ENCODE measurements at regions not wholly inside any gene's neighbourhood (a gene's known extent, or its start where the extent isn't known, plus 50 kb on each side); places are given as distances from the start of the nearest gene placed in this dataset.

- DNase-seq (ENCODE audit: low read depth), result no peak
Observed at GRCh38 chr3:67947808-67948508, 293.5 kb upstream of the SUCLG2 start.

DNA sequence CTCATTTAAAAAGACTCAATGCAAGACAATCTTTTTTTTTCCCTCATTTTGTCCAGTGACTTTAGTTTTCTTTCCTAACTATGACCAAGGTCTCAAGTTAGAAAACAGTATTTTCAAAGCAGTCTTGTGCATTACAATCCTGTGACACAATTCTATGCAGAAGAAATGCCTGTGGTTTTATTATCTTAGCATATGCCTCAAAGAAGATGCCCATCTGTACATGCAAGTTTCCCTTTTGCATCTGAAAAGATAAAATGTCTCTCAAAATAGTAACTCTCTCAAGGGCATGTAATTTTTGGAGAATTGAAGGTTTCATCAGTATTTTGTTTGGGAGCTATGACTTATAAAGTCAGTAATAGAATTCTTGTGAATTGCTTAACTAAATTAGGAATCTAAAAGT, 292.0 kb upstream of the SUCLG2 start:
- DNase-seq (ENCODE audit: low read depth), result peak; percentile 58

GRCh38 chr3:67943546-67943945, 289.1 kb upstream of the SUCLG2 start:
- no peak for DNase-seq (ENCODE audit: low read depth)

DNA sequence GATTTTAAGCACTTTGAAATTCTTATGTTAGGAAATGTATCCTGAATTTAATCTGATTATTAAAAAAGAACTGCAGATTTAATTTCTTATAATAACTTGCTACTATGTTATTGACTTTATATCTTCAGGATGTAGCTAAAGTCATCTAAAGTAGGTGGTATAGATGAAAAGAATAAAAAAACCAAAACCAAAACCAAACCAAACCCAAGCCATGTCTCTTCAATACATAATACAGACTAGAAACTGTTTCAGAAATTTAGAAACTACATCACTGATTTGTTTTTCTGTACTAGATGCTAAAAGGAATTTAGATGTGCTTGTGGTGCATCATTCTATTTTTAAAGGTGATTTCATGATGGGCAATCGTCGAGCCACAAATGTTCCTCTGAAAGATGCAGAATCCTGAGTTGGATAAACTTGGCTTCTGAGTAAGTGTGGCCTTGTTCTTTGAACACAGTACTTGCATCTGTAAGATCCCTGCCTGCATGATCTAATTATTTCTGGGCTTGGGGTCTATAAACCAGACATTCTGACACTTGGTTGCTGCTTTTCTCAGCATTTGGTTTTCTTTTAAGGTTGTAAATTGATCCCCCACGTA, 287.1 kb upstream of the SUCLG2 start:
- DNase-seq (ENCODE audit: low read depth), result no peak

GRCh38 chr3:67940210-67940952, 286.0 kb upstream of the SUCLG2 start:
- peak; percentile 16 for DNase-seq (ENCODE audit: low read depth)

GRCh38 chr3:67937498-67938118, 283.2 kb upstream of the SUCLG2 start:
- DNase-seq (ENCODE audit: low read depth), result peak; percentile 5

- DNase-seq (ENCODE audit: low read depth), result peak; percentile 30
Observed at GRCh38 chr3:67930394-67930793, 276.0 kb upstream of the SUCLG2 start.

- peak; percentile 4 for DNase-seq (ENCODE audit: low read depth)
Observed at GRCh38 chr3:67923796-67924195, 269.4 kb upstream of the SUCLG2 start.

DNA sequence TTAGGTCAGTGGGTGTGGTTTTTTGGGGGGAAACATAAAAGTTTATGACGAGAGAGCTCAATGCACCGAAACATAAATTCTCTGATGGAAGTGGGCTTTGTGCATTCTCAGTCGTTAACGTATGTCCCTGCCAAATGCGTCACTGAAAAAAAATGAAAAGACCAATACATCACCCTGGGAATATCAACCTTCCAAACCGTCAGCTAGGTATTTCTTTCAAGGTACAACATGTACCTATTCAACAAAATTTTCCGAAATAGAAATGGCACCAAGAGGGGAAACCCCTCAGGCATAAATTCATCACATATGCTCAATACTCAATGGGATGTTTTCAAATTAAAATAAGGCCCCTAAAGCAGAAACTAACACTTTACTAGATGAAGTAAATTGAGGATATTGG, 266.6 kb upstream of the SUCLG2 start:
- no peak for DNase-seq (ENCODE audit: low read depth)

DNA sequence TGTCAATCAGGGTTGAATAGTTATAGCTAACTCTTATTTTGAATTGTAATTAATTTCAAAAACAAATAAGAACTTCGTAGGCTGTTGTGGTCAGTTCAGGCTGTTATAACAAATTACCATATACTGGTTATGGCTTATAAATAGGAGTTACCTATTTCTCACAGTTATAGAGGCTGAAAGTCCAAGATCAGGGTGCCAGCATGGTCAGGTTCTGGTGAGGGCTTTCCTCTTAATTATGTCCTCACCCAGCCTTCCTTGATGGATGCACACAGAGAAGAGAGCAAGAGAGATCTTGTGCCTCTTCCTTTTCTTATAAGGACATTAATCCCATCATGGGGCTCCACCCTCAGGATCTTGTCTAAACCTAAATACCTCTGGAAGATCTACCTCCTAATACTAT, 265.9 kb upstream of the SUCLG2 start:
- no peak for DNase-seq (ENCODE audit: low read depth)

DNA sequence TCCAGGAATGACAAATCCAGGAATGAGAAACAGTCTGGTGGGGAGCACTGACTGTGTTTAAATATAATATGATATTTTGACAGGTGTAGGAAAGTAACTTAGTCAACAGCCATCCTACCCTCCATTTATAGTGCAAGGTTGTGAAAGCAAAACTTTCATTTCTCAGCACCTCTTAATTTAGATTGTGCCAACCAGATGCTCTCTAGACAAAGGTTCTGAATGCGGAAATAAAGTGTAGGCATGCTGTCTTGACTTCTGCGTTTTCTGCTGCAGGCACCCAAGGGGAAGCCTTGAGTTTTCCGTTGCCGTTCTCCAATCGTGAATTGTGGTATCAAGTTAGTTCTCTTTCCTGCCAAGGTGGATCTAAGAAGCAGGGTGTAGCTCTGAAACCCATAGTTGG, 261.9 kb upstream of the SUCLG2 start:
- no peak for DNase-seq (ENCODE audit: low read depth)

GRCh38 chr3:67907735-67908134, 253.3 kb upstream of the SUCLG2 start:
- no peak for DNase-seq (ENCODE audit: low read depth)

DNA sequence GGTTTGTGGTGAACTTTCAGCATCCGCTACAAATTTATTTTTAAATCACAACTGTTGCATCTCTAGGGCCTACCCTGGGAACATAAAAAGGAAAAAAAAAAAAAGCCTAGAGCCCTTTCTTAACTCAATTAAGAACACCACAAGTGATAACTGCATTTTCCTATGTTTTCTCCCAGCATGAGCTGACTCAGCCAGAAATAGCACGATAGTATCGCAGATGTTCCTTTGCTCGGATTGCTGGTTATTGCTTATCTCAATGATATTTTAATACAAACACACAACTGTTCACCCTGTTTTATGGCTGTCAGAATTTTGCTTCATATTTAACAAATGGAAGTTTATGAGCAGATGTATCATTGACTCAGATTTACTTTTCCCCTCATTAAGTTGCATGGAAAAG, 251.8 kb upstream of the SUCLG2 start:
- DNase-seq (ENCODE audit: low read depth), result no peak

DNA sequence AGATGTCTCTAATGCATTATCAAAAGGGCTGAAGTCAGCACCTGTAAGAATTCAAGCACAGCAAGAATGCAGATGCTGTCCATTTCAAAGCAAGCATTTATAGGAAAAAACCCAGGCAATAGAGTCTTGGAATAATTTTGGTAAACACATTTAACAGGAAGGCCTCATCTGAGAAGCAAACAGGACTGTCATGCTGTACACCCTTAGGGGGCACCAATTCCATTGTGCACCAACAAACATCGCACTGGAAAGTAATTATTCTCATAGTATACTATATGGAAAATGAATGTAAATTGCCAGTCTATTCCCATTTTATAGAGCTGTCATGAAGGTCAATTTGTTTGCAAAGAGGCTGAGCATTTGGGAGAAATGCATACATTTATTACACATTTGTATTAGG, 247.3 kb upstream of the SUCLG2 start:
- DNase-seq (ENCODE audit: low read depth), result no peak

DNA sequence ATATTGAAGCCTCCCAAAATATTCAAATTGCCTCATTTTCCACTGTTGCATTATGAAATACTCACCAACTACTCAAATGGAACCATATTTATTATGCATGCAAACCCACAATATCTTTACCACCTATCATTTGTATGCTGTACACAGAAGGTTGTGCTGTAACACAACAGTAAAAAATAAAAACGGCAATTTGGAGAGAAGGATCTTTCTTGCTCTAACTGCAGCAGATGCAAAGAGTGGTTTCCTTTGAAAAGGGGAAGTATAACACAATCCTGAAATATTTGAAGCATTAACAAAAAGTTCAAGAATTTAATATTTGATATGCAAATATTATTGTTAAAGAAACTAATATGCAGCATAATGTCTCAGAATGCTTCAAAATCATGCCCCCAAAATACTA, 244.5 kb upstream of the SUCLG2 start:
- no peak for DNase-seq (ENCODE audit: low read depth)

- no peak for DNase-seq (ENCODE audit: low read depth)
Observed at GRCh38 chr3:67897351-67898336, 243.2 kb upstream of the SUCLG2 start.

DNA sequence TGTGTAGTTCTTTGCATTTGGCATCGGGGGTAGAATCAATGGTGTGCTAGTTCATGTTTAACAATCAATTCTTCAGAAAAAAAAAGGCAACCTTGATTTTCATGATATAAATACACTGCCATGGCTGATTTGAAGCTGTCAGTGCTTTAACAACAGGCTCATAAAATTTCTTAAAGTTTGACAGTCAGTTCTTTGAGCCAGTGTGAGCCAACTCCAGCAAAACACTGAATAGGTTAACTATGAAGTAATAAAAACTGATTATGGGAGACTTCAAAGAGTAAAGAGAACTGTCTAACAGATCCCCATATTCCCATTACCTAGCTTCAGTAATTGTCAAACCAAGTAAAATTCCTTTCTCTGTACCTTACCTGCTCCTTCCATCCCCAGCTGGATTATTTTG, 241.7 kb upstream of the SUCLG2 start:
- no peak for DNase-seq (ENCODE audit: low read depth)

DNA sequence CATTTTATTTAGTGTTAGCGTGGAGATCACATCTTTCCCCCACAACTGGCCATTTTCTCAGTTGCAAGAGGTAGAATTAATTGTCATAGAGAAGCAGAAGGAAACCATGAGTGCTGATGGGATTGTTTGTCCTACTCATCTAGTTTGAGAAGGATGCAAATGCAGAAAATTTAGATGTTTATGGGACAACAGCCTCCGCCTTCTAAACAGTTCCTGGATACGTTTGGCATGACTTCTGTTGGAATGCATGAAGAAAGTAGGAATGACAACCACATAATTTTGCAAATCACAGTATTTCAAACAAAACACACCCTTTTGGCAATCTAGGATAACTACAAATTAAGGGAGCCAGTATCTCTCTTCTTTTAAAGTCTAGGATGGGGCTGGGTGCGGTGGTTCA, 240.1 kb upstream of the SUCLG2 start:
- no peak for DNase-seq (ENCODE audit: low read depth)

DNA sequence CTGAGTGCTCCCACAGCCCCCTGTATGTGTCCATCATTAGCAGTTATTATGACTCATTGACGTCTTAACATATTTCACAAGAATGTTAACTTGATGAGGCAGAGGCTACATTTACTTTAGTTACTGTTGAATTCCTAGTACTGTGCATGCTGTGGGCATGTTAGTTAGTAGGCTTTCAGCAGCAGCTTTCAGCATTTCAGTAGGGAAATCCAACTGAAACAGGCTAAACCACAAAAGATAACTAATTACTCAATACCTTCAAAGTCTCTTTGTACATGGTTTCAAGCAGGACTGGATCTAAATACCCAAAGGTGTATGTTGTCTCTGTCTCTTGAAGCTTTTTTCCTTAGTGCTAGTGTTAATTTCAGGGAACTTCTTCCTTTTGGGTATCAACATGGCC, 229.9 kb upstream of the SUCLG2 start:
- peak; percentile 11 for DNase-seq (ENCODE audit: low read depth)

- no peak for DNase-seq (ENCODE audit: low read depth)
Observed at GRCh38 chr3:67883766-67884165, 229.4 kb upstream of the SUCLG2 start.

GRCh38 chr3:67882981-67883380, 228.6 kb upstream of the SUCLG2 start:
- no peak for DNase-seq (ENCODE audit: low read depth)

- peak; percentile 9 for DNase-seq (ENCODE audit: low read depth)
Observed at GRCh38 chr3:67876261-67876660, 221.8 kb upstream of the SUCLG2 start.
